MCF 10A (cell line): ENCODE measurements at regions not wholly inside any gene's neighbourhood (a gene's known extent, or its start where the extent isn't known, plus 50 kb on each side); places are given as distances from the start of the nearest gene placed in this dataset.

Experiments
- BruUV-seq: library from RNA; stranded (reverse); fragments of 400-500 nt; replicated peaks from 2 replicates; lab custom pipeline; 2021; lab: Mats Ljungman, UMichigan
- CTCF ChIA-PET: fragments of 300-600 bp; sonication (Branson Sonifier 250); formaldehyde crosslinking; extraction: SDS; loops from one replicate; lab custom pipeline; 2021; ENCODE audit warnings: antibody characterized with exemption, inconsistent platforms; lab: Yijun Ruan, JAX
- POLR2A ChIA-PET: fragments of 300-600, 350-650 bp; sonication (Branson Sonifier 250); formaldehyde crosslinking; extraction: SDS; loops from one replicate; lab custom pipeline; 2020; ENCODE audit warnings: antibody characterized with exemption, inconsistent platforms; lab: Yijun Ruan, JAX
- DNase-seq: peaks from one replicate; pipeline ENCODE4 v3.0.0-alpha.2; 2018; ENCODE audit not compliant: unreplicated experiment
- H3K27ac Mint-ChIP-seq: one replicate; pipeline ENCODE4 v1.8.0; 2022; ENCODE audit warnings: mild to moderate bottlenecking, low read depth, mixed read lengths; ENCODE audit not compliant: unreplicated experiment
- H3K27me3 Mint-ChIP-seq: one replicate; pipeline ENCODE4 v1.8.0; 2022; ENCODE audit warnings: mixed read lengths; ENCODE audit not compliant: insufficient read depth, unreplicated experiment
- H3K36me3 Mint-ChIP-seq: one replicate; pipeline ENCODE4 v1.8.0; 2022; ENCODE audit warnings: mild to moderate bottlenecking, moderate library complexity, mixed read lengths; ENCODE audit not compliant: insufficient read depth, unreplicated experiment
- H3K4me1 Mint-ChIP-seq: one replicate; pipeline ENCODE4 v1.8.0; 2022; ENCODE audit warnings: mixed read lengths; ENCODE audit not compliant: insufficient read depth, unreplicated experiment
- H3K4me3 Mint-ChIP-seq: one replicate; pipeline ENCODE4 v1.8.0; 2022; ENCODE audit warnings: mild to moderate bottlenecking, moderate library complexity, mixed read lengths; ENCODE audit not compliant: unreplicated experiment
- H3K9me3 Mint-ChIP-seq: one replicate; pipeline ENCODE4 v1.8.0; 2022; ENCODE audit warnings: mixed read lengths; ENCODE audit not compliant: unreplicated experiment
- intact Hi-C: fragments of 100-400 bp; cut with micrococcal nuclease; formaldehyde crosslinking; loops from 2 replicates; pipeline ENCODE4 v1.14.1; 2022
- TF ChIP-seq, protein P1 (sequence below): fragments of 200-600 bp; IDR thresholded peaks from one replicate; pipeline ENCODE4 v1.8.0; 2022; ENCODE audit warnings: antibody characterized with exemption, mild to moderate bottlenecking; ENCODE audit not compliant: unreplicated experiment

DNA sequence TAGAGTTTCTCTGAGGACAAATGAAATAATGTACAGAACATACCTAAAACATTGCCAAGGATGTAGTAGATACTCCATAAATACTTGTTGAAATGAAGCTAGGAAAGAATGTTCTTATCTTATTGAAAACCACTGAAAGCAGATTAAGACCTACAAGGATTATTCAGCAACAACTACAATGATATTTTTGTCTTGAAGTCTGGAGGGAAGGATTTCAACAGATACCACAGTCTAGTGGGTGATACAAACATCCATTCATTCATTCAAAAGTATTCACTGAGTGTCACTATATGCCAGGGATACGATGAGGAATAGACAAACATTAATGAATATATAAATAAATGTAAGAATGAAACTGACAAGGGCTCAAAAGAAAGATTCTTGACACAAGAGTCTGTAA, 74.7 kb upstream of the THBS1 start:
- CTCF ChIA-PET, result interaction anchor here (0.5 kb wide), 1 partner anchor 9 kb away, joined by 3 read pairs; no protein-coding TSS in a partner anchor
- TF ChIP-seq, protein P1, sequence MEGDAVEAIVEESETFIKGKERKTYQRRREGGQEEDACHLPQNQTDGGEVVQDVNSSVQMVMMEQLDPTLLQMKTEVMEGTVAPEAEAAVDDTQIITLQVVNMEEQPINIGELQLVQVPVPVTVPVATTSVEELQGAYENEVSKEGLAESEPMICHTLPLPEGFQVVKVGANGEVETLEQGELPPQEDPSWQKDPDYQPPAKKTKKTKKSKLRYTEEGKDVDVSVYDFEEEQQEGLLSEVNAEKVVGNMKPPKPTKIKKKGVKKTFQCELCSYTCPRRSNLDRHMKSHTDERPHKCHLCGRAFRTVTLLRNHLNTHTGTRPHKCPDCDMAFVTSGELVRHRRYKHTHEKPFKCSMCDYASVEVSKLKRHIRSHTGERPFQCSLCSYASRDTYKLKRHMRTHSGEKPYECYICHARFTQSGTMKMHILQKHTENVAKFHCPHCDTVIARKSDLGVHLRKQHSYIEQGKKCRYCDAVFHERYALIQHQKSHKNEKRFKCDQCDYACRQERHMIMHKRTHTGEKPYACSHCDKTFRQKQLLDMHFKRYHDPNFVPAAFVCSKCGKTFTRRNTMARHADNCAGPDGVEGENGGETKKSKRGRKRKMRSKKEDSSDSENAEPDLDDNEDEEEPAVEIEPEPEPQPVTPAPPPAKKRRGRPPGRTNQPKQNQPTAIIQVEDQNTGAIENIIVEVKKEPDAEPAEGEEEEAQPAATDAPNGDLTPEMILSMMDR, result no peak
- intact Hi-C loops, result no loop called here
- no peak overlapping the region for H3K27ac Mint-ChIP-seq
- no peaks in the 10 kb centered on the region for H3K27me3 Mint-ChIP-seq
- POLR2A ChIA-PET, result interaction anchor here (0.7 kb wide), 1 partner anchor 8 kb away, joined by 4 read pairs; no protein-coding TSS in a partner anchor
- peaks cover 9% of the 10 kb centered on the region for H3K4me1 Mint-ChIP-seq
- BruUV-seq, result no TSS peak
- H3K9me3 Mint-ChIP-seq, result no peaks in the 10 kb centered on the region
- no peaks in the 10 kb centered on the region for H3K36me3 Mint-ChIP-seq
- DNase-seq, result no peak
- H3K4me3 Mint-ChIP-seq, result no peak overlapping the region

DNA sequence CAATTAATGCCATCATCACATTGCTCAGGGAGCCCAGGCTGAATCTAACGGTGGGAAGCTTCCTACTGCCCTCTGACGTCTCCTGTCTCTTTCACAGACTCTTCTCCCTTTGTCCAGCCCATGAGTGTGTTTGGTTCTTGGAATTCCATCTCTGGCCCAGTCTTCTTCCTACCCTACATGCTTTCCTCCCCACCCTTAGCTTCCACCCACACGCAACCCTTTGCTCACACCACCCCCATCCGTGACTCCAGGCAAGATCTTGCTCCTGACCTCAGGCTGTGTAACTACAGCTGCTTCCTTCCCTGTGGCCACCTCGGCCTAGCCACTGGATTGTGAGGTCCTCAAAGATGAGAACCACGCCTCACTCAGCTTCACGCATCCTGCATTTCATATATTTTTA, 72.3 kb upstream of the THBS1 start:
- no peak for DNase-seq
- Mint-ChIP-seq H3K36me3 (no peaks in the 10 kb centered on the region), H3K27ac (no peak overlapping the region), H3K4me3 (no peak overlapping the region), H3K4me1 (peaks cover 16% of the 10 kb centered on the region), H3K27me3 (no peaks in the 10 kb centered on the region), H3K9me3 (no peaks in the 10 kb centered on the region)
- TF ChIP-seq, protein P1, result no peak
- POLR2A ChIA-PET, result no interaction called here
- CTCF ChIA-PET, result no interaction called here
- BruUV-seq, result no TSS peak
- intact Hi-C loops, result no loop called here

- no peak overlapping the region for H3K27ac Mint-ChIP-seq
- ChIA-PET CTCF (interaction anchor here (1.1 kb wide), 1 partner anchor 46 kb away, joined by 3 read pairs; no protein-coding TSS in a partner anchor), POLR2A (no interaction called here)
- no TSS peak for BruUV-seq
- H3K36me3 Mint-ChIP-seq, result no peaks in the 10 kb centered on the region
- intact Hi-C loops, result loop anchor here (5.0 kb wide), 2 partner anchors 72 to 338 kb away; partner anchors contain the start of gene THBS1
- H3K9me3 Mint-ChIP-seq, result no peaks in the 10 kb centered on the region
- TF ChIP-seq, protein P1, result no peak
- H3K4me1 Mint-ChIP-seq, result peaks cover 16% of the 10 kb centered on the region
- no peaks in the 10 kb centered on the region for H3K27me3 Mint-ChIP-seq
- H3K4me3 Mint-ChIP-seq, result no peak overlapping the region
- no peak for DNase-seq
These were observed 70.7 kb upstream of the THBS1 start for GRCh38 chr15:39510001-39510701.

DNA sequence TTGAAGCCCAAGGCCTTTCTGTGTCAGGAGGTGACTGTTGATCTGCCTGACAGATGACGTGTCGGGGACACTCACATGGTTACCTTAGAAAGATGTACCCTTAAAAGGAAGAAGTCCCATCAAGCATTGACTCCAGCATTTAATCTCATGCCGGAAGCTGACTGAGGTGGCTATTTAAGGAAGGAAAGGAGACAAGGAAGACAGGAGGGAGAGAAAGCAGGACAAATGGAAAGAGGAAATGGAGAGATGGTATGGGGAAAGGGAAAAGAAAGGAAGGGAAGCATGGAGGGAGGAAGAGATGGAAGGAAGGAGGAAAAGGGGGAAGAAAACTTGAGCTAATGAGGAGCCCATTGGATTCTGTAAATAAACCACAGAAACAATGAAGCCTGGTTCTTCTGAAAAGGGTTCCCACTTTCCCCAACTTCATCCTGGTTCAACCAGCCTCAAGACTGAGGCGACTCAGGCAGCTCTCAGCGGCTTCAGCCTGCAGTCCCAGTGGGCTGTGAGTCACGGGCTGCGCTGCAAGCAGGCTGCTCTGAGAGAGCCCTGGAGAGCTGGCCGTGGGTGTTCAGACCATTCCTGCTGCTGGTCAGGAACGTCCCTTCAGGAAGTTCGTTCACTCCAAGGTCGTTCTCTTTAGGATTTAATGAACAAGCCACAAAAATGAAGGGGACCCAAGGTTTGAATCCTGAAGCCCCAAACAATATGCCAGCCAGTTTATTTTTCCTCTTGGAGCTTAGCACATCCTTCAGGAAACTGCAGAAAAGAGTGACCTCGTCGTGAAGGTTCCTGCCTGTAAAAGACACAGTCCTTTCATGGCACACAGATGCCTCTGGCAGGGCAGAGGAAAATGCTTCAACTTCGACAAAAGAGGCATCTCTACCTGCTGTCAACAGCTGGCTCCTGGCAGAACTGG, 69.6 kb upstream of the THBS1 start:
- Mint-ChIP-seq H3K4me3 (no peak overlapping the region), H3K36me3 (no peaks in the 10 kb centered on the region), H3K9me3 (no peaks in the 10 kb centered on the region), H3K27me3 (no peaks in the 10 kb centered on the region), H3K4me1 (peaks cover 16% of the 10 kb centered on the region), H3K27ac (no peak overlapping the region)
- CTCF ChIA-PET, result interaction anchor here (0.6 to 1.1 kb wide), 2 partner anchors 44 to 59 kb away, joined by 3 read pairs; no protein-coding TSS in a partner anchor
- TF ChIP-seq, protein P1, result no peak
- intact Hi-C loops, result loop anchor here (5.0 kb wide), 2 partner anchors 71 to 339 kb away; partner anchors contain the start of gene THBS1
- POLR2A ChIA-PET, result interaction anchor here (0.9 kb wide), 1 partner anchor 69 kb away, joined by 3 read pairs; no protein-coding TSS in a partner anchor
- no TSS peak for BruUV-seq
- DNase-seq, result peak; percentile 64
